GM03348 (cell line): ENCODE measurements at regions not wholly inside any gene's neighbourhood (a gene's known extent, or its start where the extent isn't known, plus 50 kb on each side); places are given as distances from the start of the nearest gene placed in this dataset.

Source experiments
- DNase-seq: peaks from one replicate; pipeline ENCODE4 v3.0.0; 2012; ENCODE audit warnings: low spot score

GRCh38 chr13:39283072-39283471, 244.8 kb downstream of the NHLRC3 start:
- no peak for DNase-seq

- DNase-seq, result no peak
These were observed 246.6 kb downstream of the NHLRC3 start for GRCh38 chr13:39284801-39285388.
